NT2/D1 (cell line): ENCODE measurements at regions not wholly inside any gene's neighbourhood (a gene's known extent, or its start where the extent isn't known, plus 50 kb on each side); places are given as distances from the start of the nearest gene placed in this dataset.

Experiments
- YY1 ChIP-seq: IDR thresholded peaks from 2 replicates; pipeline ENCODE4 v1.6.1; 2011; ENCODE audit not compliant: insufficient read length, insufficient read depth
- ZNF274 ChIP-seq: IDR thresholded peaks from 2 replicates; pipeline ENCODE4 v1.6.1; 2011; ENCODE audit warnings: mild to moderate bottlenecking, low read depth, low read length

DNA sequence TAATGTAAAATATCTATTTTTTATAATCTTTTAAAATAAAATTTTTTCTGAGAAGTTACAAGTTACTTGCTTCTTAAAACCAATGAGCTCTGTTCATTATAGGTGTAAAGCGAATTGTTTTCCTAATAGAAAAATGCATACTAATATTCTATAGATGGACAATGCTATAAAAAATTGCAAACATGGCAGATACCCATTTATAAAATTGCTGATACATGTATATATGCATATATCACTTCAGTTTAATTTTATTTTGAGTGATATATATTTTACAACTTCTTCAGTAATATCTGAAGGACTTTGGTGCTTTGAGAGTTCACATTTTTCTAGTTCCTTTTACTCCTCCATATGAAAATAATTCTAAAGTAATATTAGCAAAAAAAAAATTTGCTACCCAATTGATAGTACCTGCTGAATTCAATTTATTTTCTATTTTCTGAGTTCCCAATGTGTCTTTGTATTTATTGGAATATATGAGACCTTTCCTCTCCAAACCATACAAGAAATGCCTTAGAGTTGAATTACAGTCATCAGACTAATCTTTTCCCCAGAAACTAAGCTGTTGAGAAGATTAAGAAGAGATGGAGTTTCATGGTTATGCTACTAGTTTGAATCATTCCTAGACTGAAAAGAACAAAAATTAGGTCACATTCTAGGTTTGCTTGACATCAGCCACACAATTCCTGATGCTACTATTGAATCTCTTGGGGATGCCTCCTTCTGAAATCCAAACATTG, 1937.5 kb upstream of the SEL1L start:
- TF ChIP-seq YY1, result no peak
- no peak for TF ChIP-seq ZNF274
